HG03469 (cell line): ENCODE measurements at regions not wholly inside any gene's neighbourhood (a gene's known extent, or its start where the extent isn't known, plus 50 kb on each side); places are given as distances from the start of the nearest gene placed in this dataset.
"Not testable (repeated sequence)": the region's sequence is repeated elsewhere in the genome, so short reads cannot be mapped to it uniquely, and the experiment has no call there.

Source experiments
- ATAC-seq: cut with Tn5 transposase; IDR thresholded peaks from one replicate; pipeline ENCODE4 v1.9.1; 2021; ENCODE audit warnings: mild to moderate bottlenecking, moderate library complexity, moderate number of reproducible peaks; ENCODE audit not compliant: unreplicated experiment

GRCh38 chr2:87343347-87343746, 321.7 kb upstream of the PLGLB1 start:
- not testable (repeated sequence) for ATAC-seq

- not testable (repeated sequence) for ATAC-seq
Observed at GRCh38 chr2:87345283-87345682, 323.6 kb upstream of the PLGLB1 start.

DNA sequence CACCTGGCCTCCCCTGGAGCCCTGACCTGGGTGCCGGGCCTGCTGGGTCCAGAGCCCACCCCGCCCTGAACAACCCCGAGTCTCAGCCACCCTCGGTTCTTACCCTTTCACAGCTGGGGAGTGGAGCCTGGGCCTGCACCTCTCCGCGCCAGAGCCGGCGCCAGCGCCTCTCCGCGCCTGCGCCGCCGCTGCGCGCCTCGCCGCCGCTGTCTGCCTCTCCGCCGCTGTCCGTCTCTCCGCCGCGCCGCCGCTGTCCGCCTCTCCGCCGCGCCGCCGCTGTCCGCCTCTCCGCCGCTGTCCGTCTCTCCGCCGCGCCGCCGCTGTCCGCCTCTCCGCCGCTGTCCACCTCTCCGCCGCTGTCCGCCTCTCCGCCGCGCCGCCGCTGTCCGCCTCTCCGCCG, 326.9 kb upstream of the PLGLB1 start:
- not testable (repeated sequence) for ATAC-seq

GRCh38 chr2:87349006-87349405, 327.4 kb upstream of the PLGLB1 start:
- ATAC-seq: not testable (repeated sequence)

DNA sequence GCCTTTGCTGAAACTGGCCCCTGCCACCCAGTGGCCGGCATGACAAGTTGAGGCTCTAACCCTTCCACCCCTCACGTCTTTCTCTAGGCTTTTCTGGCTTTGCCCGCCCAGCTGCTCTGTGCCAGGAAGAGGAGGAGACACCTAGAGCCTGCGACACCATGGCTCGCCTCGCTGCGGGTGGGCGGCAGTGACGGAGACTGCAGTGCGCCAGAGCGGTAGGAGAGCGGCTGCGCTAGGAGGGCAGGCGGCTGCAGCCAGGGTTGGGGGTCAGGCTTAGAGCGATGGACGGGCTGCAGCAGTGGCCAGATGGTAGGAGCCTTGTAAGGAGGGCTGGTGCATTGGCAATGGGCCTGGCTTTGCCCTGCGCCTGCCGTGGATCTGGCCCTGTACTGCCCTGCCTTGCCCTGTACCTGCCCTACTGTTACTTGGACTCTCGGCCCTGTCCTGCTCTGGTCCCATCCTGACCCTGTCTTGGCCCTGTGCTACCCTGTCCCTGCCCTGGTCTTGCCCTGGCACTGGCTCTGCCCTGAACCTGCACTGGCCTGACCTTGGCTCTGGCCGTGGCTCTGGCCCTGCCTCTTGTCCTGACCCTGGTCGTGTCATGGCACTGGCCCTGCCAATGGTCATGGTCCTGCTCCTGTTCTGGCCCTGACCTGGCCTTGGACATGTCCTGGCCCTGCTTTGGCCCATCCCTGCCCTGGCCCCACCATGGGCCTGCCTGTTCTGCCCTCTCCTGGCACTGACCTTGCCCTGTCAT, 330.7 kb upstream of the PLGLB1 start:
- not testable (repeated sequence) for ATAC-seq

DNA sequence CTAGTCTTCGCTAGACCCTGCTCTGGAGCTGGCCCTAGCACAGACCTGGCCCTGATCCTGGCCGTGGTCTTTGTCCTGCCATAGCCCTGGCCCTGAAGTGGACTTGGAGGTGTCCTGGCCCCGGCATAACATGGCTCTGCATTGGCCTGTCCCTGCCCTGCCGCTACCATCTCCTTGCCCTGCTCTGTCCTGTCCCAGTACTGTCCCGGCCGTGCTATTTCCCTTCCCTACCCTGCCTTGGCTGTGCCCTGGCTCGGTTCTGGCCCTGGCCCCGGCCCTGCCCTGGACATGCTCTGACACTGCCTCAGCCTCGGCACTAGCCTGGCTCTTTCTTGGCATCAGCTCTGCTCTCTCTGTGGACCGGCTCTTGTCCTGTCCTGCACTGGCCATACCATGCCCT, 331.8 kb upstream of the PLGLB1 start:
- not testable (repeated sequence) for ATAC-seq

- ATAC-seq: not testable (repeated sequence)
Observed at GRCh38 chr2:87354102-87354501, 332.5 kb upstream of the PLGLB1 start.

- not testable (repeated sequence) for ATAC-seq
Observed at GRCh38 chr2:87360250-87360649, 338.6 kb upstream of the PLGLB1 start.

- not testable (repeated sequence) for ATAC-seq
Observed at GRCh38 chr2:87360927-87361326, 339.3 kb upstream of the PLGLB1 start.

- not testable (repeated sequence) for ATAC-seq
Observed at GRCh38 chr2:87361805-87362204, 340.2 kb upstream of the PLGLB1 start.

DNA sequence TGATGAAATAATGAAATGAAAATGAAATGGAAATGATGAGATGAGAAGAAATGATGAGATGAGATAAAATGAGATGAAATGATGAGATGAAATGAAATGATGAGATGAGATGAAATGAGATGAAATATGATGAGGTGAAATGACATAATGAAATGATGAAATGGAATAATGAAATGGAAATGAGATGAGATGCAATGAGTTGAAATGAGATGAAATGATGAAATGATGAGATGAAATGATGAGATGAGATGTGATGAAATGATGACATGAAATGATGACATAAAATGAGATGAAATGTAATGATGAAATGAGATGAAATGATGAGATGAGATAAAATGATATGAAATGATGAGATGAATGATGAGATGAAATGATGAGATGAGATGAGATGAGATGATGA, 342.7 kb upstream of the PLGLB1 start:
- not testable (repeated sequence) for ATAC-seq

DNA sequence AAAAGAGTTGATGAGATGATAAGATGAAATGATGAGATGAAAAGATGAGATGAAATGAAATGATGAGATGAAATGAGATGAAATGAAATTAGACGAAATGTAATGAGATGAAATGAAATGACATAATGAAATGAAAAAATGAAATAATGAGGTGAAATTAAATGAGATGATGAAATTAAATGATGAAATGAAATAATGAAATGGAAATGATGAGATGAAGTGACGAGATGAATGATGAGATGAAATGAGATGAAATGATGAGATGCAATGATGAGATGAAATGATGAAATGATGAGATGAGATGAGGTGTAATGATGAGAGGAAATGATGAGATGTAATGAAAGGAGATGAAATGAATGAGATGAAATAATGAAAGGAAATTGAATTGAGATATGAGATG, 343.4 kb upstream of the PLGLB1 start:
- not testable (repeated sequence) for ATAC-seq

DNA sequence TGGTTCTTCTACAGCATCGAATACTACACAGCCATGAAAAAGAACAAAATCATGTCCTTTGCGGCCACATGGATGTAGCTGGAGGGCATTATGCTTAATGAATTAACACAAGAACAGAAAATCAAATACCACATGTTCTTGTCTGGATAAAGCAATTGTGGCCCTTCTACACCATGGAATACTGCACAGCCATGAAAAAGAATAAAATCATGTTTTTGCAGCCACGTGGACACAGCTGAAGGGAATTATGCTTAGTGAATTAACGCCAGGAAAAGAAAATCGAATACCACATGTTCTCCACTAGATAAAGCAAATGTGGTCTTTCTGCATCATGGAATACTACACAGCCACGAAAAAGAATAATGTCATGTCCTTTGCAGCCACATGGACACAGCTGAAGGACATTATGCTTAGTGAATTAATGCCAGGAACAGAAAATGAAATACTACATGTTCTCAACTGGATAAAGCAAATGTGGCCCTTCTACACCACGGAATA, 361.8 kb upstream of the PLGLB2 start:
- ATAC-seq: not testable (repeated sequence)

DNA sequence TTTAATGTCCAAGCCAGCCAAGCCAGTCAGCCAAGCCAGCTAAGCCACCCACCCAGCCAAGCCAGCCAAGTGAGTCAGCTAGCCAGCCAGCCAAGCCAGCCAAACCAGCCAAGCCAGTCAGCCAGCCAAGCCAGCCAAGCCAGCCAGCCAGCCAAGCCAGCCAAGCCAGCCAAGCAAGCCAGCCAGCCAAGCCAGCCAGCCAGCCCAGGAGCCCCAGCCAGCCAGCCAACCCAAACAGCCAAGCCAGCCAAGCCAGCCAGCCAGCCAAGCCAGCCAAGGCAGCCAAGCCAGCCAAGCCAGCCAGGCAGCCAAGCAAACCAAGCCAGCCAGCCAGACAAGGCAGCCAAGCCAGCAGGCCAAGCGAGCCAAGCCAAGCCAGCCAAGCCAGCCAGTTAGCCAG, 352.1 kb upstream of the PLGLB2 start:
- not testable (repeated sequence) for ATAC-seq

- not testable (repeated sequence) for ATAC-seq
Observed at GRCh38 chr2:87396551-87397265, 351.2 kb upstream of the PLGLB2 start.

GRCh38 chr2:87397276-87398065, 350.4 kb upstream of the PLGLB2 start:
- not testable (repeated sequence) for ATAC-seq

- ATAC-seq: not testable (repeated sequence)
Observed at GRCh38 chr2:87398567-87399305, 349.2 kb upstream of the PLGLB2 start.

- no peak for ATAC-seq
Observed at GRCh38 chr2:87401726-87402345, 346.1 kb upstream of the PLGLB2 start.

DNA sequence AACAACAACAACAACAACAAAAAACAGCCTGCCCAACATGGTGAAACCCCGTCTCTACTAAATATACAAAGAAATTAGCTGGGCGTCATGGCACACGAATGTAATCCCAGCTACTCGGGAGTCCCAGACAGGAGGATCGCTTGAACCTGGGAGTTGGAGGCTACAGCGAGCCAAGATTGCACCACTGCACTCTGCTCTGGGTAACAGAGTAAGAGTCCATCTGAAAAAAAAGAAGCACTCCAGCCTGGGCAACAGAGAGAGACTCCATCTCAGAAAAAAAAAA, 344.1 kb upstream of the PLGLB2 start:
- ATAC-seq: no peak
